ENCODE measurements at regions not wholly inside any gene's neighbourhood (a gene's known extent, or its start where the extent isn't known, plus 50 kb on each side); places are given as distances from the start of the nearest gene placed in this dataset.
A peak's percentile ranks its signal among the peaks of the same experiment; 100 is the strongest.

- DNase-seq (no peak), ATAC-seq (no peak)
- no peaks in the 10 kb centered on the region for H3K27me3 ChIP-seq (ENCODE audit: control insufficient read depth, insufficient read depth, low read length)
- no peak overlapping the region for H3K27ac ChIP-seq (ENCODE audit: low read length)
- Mint-ChIP-seq H3K36me3 (no peaks in the 10 kb centered on the region), H3K4me1 (no peaks in the 10 kb centered on the region), H3K27ac (no peak overlapping the region), H3K4me3 (no peak overlapping the region), H3K27me3 (ENCODE audit: low read depth in 2 of 2) (peaks cover 0 to 3% of the 10 kb centered on the region in 2 donors), H3K9me3 (no peaks in the 10 kb centered on the region)
- no peaks in the 10 kb centered on the region for H3K36me3 ChIP-seq (ENCODE audit: control insufficient read depth, insufficient read depth, low read length)
- H3K9me3 ChIP-seq (ENCODE audit: control insufficient read depth, insufficient read depth, low read length) = no peaks in the 10 kb centered on the region
- no peak for TF ChIP-seq CTCF (IDR thresholded peaks at IDR 0.05)
- intact Hi-C loops (cut with micrococcal nuclease) = no loop called here
- H3K4me3 ChIP-seq (ENCODE audit: low read length) = no peak overlapping the region
- WGBS (ENCODE audit: insufficient coverage) = 86% methylated on average over 5 of the region's 5 CpGs
- H3K4me1 ChIP-seq (ENCODE audit: control insufficient read depth, insufficient read depth, low read length) = no peaks in the 10 kb centered on the region
These were observed 198.8 kb upstream of the TMEM132C start for GRCh38 chr12:128068211-128068610.

- Histone ChIP-seq H3K27ac (ENCODE audit: low read length) (no peak overlapping the region), H3K4me3 (ENCODE audit: low read length) (no peak overlapping the region), H3K9me3 (ENCODE audit: control insufficient read depth, insufficient read depth, low read length) (no peaks in the 10 kb centered on the region), H3K27me3 (ENCODE audit: control insufficient read depth, insufficient read depth, low read length) (no peaks in the 10 kb centered on the region), H3K4me1 (ENCODE audit: control insufficient read depth, insufficient read depth, low read length) (no peaks in the 10 kb centered on the region), H3K36me3 (ENCODE audit: control insufficient read depth, insufficient read depth, low read length) (no peaks in the 10 kb centered on the region)
- intact Hi-C loops (cut with micrococcal nuclease) = no loop called here
- Mint-ChIP-seq H3K27me3 (ENCODE audit: low read depth in 2 of 2) (peaks cover 0 to 3% of the 10 kb centered on the region in 2 donors), H3K9me3 (no peaks in the 10 kb centered on the region), H3K4me1 (no peaks in the 10 kb centered on the region), H3K36me3 (no peaks in the 10 kb centered on the region), H3K27ac (no peak overlapping the region), H3K4me3 (no peak overlapping the region)
- peak in 1 of 3 donors; percentile 41 for ATAC-seq
- WGBS (ENCODE audit: insufficient coverage) = 31% methylated on average over 10 of the region's 12 CpGs
- peak in 1 of 2 donors; percentile 16 for DNase-seq
- TF ChIP-seq CTCF (IDR thresholded peaks at IDR 0.05) = peak; percentile 69
These were observed 197.5 kb upstream of the TMEM132C start for GRCh38 chr12:128069359-128069997.

GRCh38 chr12:128073937-128074336, 193.0 kb upstream of the TMEM132C start:
- no peak for TF ChIP-seq CTCF (IDR thresholded peaks at IDR 0.05)
- Mint-ChIP-seq H3K27ac (no peak overlapping the region), H3K4me3 (no peak overlapping the region), H3K27me3 (ENCODE audit: low read depth in 2 of 2) (no peaks in the 10 kb centered on the region), H3K4me1 (no peaks in the 10 kb centered on the region), H3K9me3 (no peaks in the 10 kb centered on the region), H3K36me3 (no peaks in the 10 kb centered on the region)
- H3K4me3 ChIP-seq (ENCODE audit: low read length) = no peak overlapping the region
- no peak overlapping the region for H3K27ac ChIP-seq (ENCODE audit: low read length)
- H3K36me3 ChIP-seq (ENCODE audit: control insufficient read depth, insufficient read depth, low read length) = no peaks in the 10 kb centered on the region
- H3K9me3 ChIP-seq (ENCODE audit: control insufficient read depth, insufficient read depth, low read length) = no peaks in the 10 kb centered on the region
- intact Hi-C loops (cut with micrococcal nuclease) = no loop called here
- no peaks in the 10 kb centered on the region for H3K27me3 ChIP-seq (ENCODE audit: control insufficient read depth, insufficient read depth, low read length)
- no peak for DNase-seq
- no peak for ATAC-seq
- no peaks in the 10 kb centered on the region for H3K4me1 ChIP-seq (ENCODE audit: control insufficient read depth, insufficient read depth, low read length)
- WGBS (ENCODE audit: insufficient coverage) = 86% methylated on average over 13 of the region's 13 CpGs

- H3K4me1 Mint-ChIP-seq = no peaks in the 10 kb centered on the region
- H3K27ac ChIP-seq (ENCODE audit: low read length) = no peak overlapping the region
- ATAC-seq = no peak
- no peak overlapping the region for H3K4me3 ChIP-seq (ENCODE audit: low read length)
- TF ChIP-seq CTCF (IDR thresholded peaks at IDR 0.05) = no peak
- H3K4me1 ChIP-seq (ENCODE audit: control insufficient read depth, insufficient read depth, low read length) = no peaks in the 10 kb centered on the region
- H3K9me3 Mint-ChIP-seq = no peaks in the 10 kb centered on the region
- no peaks in the 10 kb centered on the region for H3K27me3 ChIP-seq (ENCODE audit: control insufficient read depth, insufficient read depth, low read length)
- no peaks in the 10 kb centered on the region for H3K9me3 ChIP-seq (ENCODE audit: control insufficient read depth, insufficient read depth, low read length)
- H3K36me3 ChIP-seq (ENCODE audit: control insufficient read depth, insufficient read depth, low read length) = no peaks in the 10 kb centered on the region
- no peak for DNase-seq
- no peaks in the 10 kb centered on the region for H3K36me3 Mint-ChIP-seq
- intact Hi-C loops (cut with micrococcal nuclease) = no loop called here
- no peak overlapping the region for H3K27ac Mint-ChIP-seq
- WGBS (ENCODE audit: insufficient coverage) = 91% methylated on average over 9 of the region's 9 CpGs
- no peak overlapping the region for H3K4me3 Mint-ChIP-seq
- no peaks in the 10 kb centered on the region for H3K27me3 Mint-ChIP-seq (ENCODE audit: low read depth in 2 of 2)
These were observed 191.6 kb upstream of the TMEM132C start for GRCh38 chr12:128075332-128075731.

All from natural killer cell (primary cell).